Endodermal cell (in vitro differentiated cells): ENCODE measurements at regions not wholly inside any gene's neighbourhood (a gene's known extent, or its start where the extent isn't known, plus 50 kb on each side); places are given as distances from the start of the nearest gene placed in this dataset.

Source experiments
- DNase-seq: peaks from one replicate; pipeline ENCODE4 v3.0.0-alpha.2; 2017
- H3K27ac ChIP-seq: 2 replicates; pipeline ENCODE4 v1.5.1; 2013; ENCODE audit warnings: mild to moderate bottlenecking, low read depth, low read length, moderate library complexity
- H3K27me3 ChIP-seq: 2 replicates; pipeline ENCODE4 v1.6.1; 2013; ENCODE audit warnings: mild to moderate bottlenecking, low read length, moderate library complexity; ENCODE audit not compliant: insufficient read depth, control insufficient read depth, poor library complexity, severe bottlenecking
- H3K36me3 ChIP-seq: 2 replicates; pipeline ENCODE4 v1.7.0; 2013; ENCODE audit warnings: mild to moderate bottlenecking, low read length, moderate library complexity; ENCODE audit not compliant: control insufficient read depth, insufficient read depth
- H3K4me1 ChIP-seq: one replicate; pipeline ENCODE4 v1.7.0; 2013; ENCODE audit warnings: low read length; ENCODE audit not compliant: control insufficient read depth, insufficient read depth
- H3K4me3 ChIP-seq: 2 replicates; pipeline ENCODE4 v1.5.1; 2013; ENCODE audit warnings: mild to moderate bottlenecking, low read length, moderate library complexity
- H3K9ac ChIP-seq: 2 replicates; pipeline ENCODE4 v1.6.1; 2013; ENCODE audit warnings: mild to moderate bottlenecking, low read length, moderate library complexity; ENCODE audit not compliant: poor library complexity, severe bottlenecking; ENCODE audit errors: extremely low read depth
- H3K9me3 ChIP-seq: 2 replicates; pipeline ENCODE4 v1.6.1; 2013; ENCODE audit warnings: mild to moderate bottlenecking, low read length, moderate library complexity; ENCODE audit not compliant: control insufficient read depth
- H3K27ac Mint-ChIP-seq: 2 replicates; pipeline ENCODE4 v1.8.0; 2020; ENCODE audit warnings: mixed read lengths
- H3K27me3 Mint-ChIP-seq: 2 replicates; pipeline ENCODE4 v1.8.0; 2021; ENCODE audit warnings: mild to moderate bottlenecking, mixed read lengths; ENCODE audit not compliant: insufficient read depth
- H3K36me3 Mint-ChIP-seq: 2 replicates; pipeline ENCODE4 v1.8.0; 2020; ENCODE audit warnings: low read depth, mixed read lengths
- H3K4me1 Mint-ChIP-seq: 2 replicates; pipeline ENCODE4 v1.8.0; 2020; ENCODE audit warnings: mixed read lengths
- H3K4me3 Mint-ChIP-seq: 2 replicates; pipeline ENCODE4 v1.8.0; 2020; ENCODE audit warnings: mild to moderate bottlenecking, moderate library complexity, mixed read lengths
- H3K9me3 Mint-ChIP-seq: 2 replicates; pipeline ENCODE4 v1.8.0; 2020; ENCODE audit warnings: mild to moderate bottlenecking, mixed read lengths
- CTCF ChIP-seq: fragments of 200-600 bp; sonication (generic); conservative IDR thresholded peaks from 2 replicates; pipeline ENCODE4 v1.5.0; 2021; ENCODE audit warnings: antibody characterized with exemption, mild to moderate bottlenecking
- WGBS, 2 experiments: methylation state at CpG; one replicate each; pipeline versions ENCODE4 v1.1.5 to v1.1.7; 2013; ENCODE audit warnings: missing lambda C conversion rate in 2 of 2, mixed read lengths in 1 of 2; ENCODE audit not compliant: insufficient coverage in 1 of 2, insufficient read length in 1 of 2; 5-methylcytosine and 5-hydroxymethylcytosine counted together

- no peaks in the 10 kb centered on the region for H3K36me3 Mint-ChIP-seq
- Histone ChIP-seq H3K9me3 (no peaks in the 10 kb centered on the region), H3K9ac (no peak overlapping the region), H3K27me3 (no peaks in the 10 kb centered on the region), H3K4me1 (no peaks in the 10 kb centered on the region), H3K36me3 (no peaks in the 10 kb centered on the region), H3K4me3 (no peak overlapping the region), H3K27ac (no peak overlapping the region)
- no peak for DNase-seq
- H3K27ac Mint-ChIP-seq: no peak overlapping the region
- H3K9me3 Mint-ChIP-seq: no peaks in the 10 kb centered on the region
- H3K27me3 Mint-ChIP-seq: no peaks in the 10 kb centered on the region
- peaks cover 6% of the 10 kb centered on the region for H3K4me1 Mint-ChIP-seq
- 50% methylated on average over 1 of the region's 1 CpG; no CpG with 5 or more reads in 1 of the 2 experiments for WGBS, 2 experiments
- no peak for TF ChIP-seq CTCF
- H3K4me3 Mint-ChIP-seq: no peak overlapping the region
Observed at GRCh38 chr4:33134366-33134765, 2414.2 kb downstream of the PCDH7 start.

- Histone ChIP-seq H3K36me3 (no peaks in the 10 kb centered on the region), H3K27ac (no peak overlapping the region), H3K4me1 (no peaks in the 10 kb centered on the region), H3K9me3 (no peaks in the 10 kb centered on the region), H3K9ac (no peak overlapping the region), H3K4me3 (no peak overlapping the region), H3K27me3 (no peaks in the 10 kb centered on the region)
- whole genome bisulfite sequencing, 2 experiments: 88 to 91% methylated on average over 4 to 5 of the region's 5 CpGs
- Mint-ChIP-seq H3K27me3 (no peaks in the 10 kb centered on the region), H3K4me1 (no peaks in the 10 kb centered on the region), H3K4me3 (no peak overlapping the region), H3K36me3 (no peaks in the 10 kb centered on the region), H3K27ac (no peak overlapping the region), H3K9me3 (no peaks in the 10 kb centered on the region)
- no peak for TF ChIP-seq CTCF
- DNase-seq: no peak
Observed at GRCh38 chr4:33149658-33150524, 2429.7 kb downstream of the PCDH7 start.

- H3K27ac ChIP-seq: no peak overlapping the region
- H3K9me3 Mint-ChIP-seq: no peaks in the 10 kb centered on the region
- no peaks in the 10 kb centered on the region for H3K27me3 ChIP-seq
- no peaks in the 10 kb centered on the region for H3K4me1 Mint-ChIP-seq
- H3K27me3 Mint-ChIP-seq: no peaks in the 10 kb centered on the region
- no peak overlapping the region for H3K9ac ChIP-seq
- H3K36me3 ChIP-seq: no peaks in the 10 kb centered on the region
- TF ChIP-seq CTCF: no peak
- H3K9me3 ChIP-seq: no peaks in the 10 kb centered on the region
- no peaks in the 10 kb centered on the region for H3K4me1 ChIP-seq
- H3K36me3 Mint-ChIP-seq: no peaks in the 10 kb centered on the region
- no peak for DNase-seq
- no peak overlapping the region for H3K4me3 Mint-ChIP-seq
- no peak overlapping the region for H3K27ac Mint-ChIP-seq
- WGBS, 2 experiments: 80 to 93% methylated on average over 1 to 3 of the region's 3 CpGs
- H3K4me3 ChIP-seq: no peak overlapping the region
Observed at GRCh38 chr4:33150525-33150910, 2430.3 kb downstream of the PCDH7 start.
